Activated CD4-positive, alpha-beta T cell treated with anti-CD3 and anti-CD28 coated beads, Interleukin-2, amount 50 U/mL, for 1 hour (primary cell): ENCODE measurements at regions not wholly inside any gene's neighbourhood (a gene's known extent, or its start where the extent isn't known, plus 50 kb on each side); places are given as distances from the start of the nearest gene placed in this dataset.

Experiments
- DNase-seq: peaks from one replicate; pipeline ENCODE4 v3.0.0-alpha.2; 2020

DNA sequence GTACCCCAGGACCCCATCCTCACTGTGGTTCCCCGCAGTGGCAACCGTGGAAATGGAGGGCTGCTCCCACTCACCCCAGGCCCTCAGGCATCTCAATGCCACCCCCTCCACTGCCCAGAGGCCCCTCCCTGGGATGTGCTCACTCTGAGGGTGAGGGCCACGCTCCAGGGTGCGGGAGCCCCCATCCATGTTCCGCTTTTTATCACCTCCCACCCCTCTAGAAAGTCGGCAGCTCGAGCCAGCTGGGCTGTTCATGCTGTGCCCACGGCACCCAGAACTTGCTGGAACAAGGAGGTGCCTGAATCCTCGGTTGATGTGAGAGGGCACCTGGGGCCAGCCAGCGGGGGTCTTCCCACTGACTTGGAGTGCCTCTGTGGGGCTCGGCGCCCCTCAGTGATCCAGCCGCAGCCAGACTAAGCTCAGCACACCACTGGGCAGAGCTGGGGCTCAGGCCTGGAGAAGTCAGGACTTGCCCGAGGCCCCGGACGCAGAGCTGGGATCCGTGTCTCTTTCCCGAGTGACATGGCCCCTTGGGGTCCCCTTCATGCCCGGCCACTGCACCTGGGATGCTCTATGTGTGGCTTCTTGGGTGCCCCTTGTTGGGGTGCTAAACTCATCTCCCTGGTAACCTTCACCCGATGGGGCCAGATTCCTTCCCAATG lies 143.1 kb upstream of the GSE1 start:
- no peak for DNase-seq

DNA sequence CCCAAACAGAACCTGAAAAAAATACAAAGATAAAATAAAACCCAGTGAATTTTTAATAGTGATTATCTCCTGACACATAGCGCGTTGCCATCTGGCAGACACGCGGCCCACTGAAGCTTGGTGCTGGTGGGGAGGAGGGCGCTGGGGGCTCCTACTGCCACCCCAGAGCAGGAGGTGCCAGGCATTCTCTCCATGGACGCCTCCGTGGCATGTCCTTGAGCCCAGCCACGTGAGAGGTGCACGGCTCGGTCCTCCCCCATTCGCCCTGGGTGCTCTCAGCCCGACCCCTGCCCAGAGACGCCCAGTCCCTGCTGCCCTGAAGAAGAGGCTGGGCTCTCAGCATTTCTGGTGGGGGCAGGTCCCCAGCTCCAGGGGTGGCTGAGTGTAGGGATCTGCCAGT lies 142.2 kb upstream of the GSE1 start:
- no peak for DNase-seq

DNA sequence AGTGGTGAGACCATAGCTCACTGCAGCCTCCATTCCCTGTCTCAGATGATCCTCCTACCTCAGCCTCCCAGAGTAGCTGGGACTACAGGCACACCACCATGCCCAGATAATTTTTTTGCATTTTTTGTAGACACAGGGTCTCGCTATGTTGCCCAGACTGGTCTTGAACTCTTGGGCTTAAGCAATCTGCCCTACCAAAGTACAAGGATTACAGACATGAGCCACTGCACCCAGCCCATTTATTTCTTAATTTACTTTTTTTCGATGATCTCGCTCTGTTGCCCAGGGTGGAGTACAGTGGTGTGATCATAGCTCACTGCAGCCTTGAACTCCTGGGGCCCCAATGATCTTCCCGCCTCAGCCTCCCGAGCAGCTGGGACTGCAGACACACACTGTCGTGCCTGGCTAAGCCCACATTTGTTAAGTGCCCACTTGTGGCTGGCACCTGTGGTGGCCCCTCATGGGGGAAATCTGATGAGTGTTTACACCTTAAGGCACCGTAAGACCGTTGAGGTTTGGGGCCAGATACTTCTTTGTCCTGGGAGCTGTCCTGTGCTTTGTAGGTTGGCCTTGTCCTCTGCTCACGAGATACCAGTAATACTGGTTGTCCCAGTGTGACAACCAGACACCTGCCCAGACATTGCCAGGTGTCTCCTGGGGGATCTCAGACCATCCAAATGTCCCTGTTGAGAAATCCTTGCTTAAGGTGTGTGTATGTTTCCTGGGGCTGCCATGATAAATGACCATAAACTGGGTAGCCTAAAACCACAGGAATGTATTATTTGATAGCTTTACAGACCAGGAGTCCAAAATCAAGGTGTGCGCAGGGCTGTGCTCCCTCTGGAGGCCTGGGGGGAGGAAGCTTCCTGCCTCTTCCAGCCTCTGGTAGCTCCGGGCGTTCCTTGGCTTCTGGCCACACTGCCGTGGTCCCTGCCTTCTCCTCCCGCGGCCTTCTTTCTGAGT lies 141.4 kb upstream of the GSE1 start:
- DNase-seq: no peak

DNA sequence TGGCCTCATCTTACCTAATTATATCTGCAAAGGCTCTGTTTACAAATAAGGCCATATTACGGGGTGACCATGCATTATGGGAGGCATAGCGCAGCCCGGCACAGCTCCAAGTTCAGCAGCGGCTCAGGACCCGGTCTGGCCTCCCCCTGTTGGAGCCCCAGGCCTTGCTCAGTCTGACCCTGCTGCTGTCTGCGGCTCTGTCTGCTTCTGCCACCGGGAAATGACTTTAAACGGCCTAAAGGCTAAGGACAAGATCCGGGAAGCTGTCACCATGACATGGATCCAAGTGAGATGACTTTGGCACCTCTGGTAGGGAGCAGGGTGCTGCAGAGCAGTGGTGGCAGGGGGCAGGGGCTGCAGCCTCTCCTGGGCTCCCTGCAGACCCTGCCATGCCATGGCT lies 140.6 kb upstream of the GSE1 start:
- DNase-seq: no peak

DNA sequence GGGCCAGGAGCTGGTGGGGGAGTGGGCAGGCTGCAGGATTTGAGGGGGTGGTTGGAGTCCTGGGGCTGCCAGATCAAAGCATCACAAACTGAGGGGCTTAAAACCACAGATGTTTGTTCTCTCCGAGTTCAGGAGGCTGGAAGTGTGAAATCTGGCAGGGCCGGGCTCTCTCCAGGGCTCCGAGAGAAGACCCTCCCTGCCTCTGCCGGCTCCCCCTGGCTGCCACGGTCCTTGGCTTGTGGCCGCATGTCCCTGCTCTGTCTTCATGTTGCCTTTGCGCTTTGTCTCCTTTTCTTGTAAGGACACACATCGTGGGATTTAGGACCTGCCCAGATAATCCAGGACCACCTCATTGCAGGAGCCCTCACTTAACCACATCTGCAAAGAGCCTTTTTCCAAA lies 139.8 kb upstream of the GSE1 start:
- no peak for DNase-seq

DNA sequence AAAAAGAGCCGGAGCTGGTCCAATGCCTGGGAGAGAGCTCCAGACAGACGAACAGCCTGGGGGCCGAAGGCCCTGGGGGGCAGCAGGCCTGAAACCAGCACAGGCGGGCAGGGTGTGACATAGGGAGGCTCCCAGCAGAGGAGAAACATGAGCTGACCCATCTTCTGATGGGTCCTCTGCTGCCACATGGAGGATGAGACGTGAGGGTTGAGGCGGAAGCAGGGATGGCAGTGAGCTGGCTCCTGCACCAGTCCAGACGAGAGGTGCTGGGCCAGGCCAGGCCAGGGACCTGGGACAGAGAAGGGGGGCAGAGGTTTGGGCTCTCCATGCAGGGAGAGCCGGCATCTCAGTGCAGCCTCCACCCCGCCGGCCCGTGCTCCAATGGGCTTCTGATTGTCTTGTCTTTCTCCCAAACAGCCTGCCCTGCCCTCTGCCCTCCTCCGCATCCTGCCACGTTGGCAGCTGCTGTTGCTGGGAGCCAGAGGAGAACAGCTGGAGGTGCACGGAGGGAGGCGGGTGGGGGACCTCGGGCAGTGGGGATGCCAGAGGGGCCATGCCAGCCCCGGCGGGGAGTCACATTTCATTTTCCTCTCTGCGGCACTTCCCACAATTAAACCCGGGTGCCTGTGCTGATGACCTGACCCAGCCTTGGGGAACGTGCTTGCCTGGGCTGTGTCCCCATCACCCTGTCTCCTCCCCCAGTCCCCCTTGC lies 139.1 kb upstream of the GSE1 start:
- no peak for DNase-seq

DNA sequence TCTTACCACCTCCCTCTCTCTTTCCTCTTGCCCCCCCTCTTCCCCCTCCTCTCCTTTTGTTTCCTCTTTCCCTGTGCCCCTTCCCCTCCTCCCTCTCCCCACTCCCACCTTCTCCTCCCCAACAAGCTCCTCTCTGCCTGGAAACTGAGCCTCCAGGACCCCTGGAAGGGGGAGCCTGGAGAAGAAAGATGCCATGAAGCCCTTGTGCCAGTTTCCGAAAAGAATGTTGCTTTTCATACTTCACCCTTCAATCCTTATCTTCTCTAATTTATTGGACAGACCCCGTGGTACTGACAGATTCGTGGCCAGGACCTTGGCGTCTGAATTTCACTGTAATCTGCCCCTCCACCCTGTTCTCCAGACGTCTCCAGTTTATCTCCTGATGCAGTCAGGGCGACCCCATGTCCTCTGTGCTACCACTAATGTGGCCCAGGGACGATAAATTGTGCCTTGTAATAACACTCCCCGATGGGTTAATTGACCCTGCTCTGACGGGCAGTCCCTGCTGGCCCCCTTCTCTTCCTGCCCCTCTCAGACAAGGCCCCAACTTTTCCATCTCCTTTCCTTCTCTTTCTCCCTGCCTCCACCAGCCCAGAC lies 138.4 kb upstream of the GSE1 start:
- DNase-seq: no peak

DNA sequence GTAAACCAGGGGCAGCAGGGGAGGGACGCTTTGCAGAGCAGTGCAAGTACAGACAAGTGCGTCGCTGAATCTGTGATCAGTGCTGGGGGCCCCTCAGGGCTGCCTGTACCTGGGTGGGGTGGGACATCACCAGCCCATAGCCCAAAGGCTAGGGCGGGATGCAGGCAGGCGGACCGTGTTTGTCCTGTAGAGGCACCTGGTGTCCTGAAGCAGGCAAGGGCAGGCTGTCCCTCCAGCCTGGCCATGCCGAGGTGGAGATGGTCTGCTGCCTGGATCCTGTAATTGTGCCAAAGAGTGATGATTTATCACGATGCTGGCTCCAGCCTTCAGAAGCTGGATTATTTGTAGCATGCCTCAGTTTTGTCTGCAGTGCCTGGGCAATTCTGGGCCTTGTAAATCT lies 137.9 kb upstream of the GSE1 start:
- DNase-seq: no peak

DNA sequence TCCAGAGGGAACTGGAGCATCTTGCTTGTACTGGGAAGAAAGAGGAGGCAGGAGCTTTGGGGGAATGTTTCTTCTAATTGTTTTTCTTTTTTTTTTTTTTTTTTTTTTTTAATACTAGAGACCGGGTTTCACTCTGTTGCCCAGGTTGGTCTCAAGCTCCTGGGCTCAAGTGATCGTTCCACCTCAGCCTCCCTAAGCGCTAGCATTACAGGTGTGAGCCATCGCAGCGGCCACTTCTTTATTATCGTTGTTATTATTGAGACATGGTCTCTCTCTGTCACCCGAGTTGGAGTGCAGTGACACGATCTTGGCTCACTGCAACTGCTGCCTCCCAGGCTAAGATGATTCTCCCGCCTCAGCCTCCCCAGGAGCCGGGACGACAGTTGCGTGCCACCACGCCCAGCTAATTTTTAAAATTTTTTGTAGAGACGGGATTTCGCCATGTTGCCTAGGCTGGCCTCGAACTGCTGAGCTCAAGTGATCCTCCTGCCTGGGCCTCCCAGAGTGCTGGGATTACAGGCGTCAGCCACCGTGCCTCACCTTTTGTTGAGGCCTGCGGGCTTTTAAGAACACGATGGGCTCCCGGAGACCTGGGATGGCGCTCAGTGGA lies 137.3 kb upstream of the GSE1 start:
- DNase-seq: no peak

DNA sequence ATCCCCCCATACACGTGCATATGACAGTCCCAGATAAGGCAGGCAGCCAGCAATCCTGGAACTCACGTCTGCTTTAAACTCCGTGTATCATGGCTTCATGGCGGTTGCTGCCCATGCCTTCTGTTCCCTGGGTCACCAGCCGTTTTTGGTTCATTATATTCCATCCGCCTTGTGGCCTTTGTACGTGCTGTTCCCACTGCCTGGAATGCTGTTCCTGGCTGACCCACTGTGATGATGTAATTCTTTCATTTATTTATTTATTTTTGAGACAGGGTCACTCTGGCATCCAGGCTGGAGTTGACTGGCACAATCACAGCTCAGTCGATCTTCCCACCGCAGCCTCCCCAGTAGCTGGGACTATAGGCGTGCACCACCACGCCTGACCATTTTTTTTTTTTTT lies 136.7 kb upstream of the GSE1 start:
- DNase-seq: no peak

DNA sequence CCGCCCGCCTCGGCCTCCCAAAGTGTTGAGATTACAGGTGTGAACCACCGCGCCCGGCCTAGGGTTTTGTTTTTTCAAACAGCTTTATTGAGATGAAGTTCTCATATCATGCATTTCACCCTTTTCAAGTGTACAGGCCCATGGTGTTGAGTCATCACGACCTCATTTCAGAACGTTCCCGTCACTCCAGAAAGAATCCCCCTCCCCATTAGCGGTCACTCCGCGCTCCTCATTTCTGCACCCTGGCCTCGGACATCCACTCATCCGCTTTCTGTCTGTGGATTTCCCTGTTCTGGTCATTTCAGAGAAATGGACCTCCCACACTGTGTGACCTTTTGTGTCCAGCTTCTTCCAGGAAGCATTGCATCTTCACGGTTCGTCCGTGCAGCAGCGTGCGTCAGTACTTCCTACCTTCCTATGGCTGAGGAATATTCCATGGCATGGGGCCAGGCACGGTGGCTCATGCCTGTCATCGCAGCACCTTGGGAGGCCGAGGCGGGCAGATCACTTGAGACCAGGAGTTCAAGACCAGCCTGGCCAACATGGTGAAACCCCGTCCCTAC lies 135.2 kb upstream of the GSE1 start:
- no peak for DNase-seq

DNA sequence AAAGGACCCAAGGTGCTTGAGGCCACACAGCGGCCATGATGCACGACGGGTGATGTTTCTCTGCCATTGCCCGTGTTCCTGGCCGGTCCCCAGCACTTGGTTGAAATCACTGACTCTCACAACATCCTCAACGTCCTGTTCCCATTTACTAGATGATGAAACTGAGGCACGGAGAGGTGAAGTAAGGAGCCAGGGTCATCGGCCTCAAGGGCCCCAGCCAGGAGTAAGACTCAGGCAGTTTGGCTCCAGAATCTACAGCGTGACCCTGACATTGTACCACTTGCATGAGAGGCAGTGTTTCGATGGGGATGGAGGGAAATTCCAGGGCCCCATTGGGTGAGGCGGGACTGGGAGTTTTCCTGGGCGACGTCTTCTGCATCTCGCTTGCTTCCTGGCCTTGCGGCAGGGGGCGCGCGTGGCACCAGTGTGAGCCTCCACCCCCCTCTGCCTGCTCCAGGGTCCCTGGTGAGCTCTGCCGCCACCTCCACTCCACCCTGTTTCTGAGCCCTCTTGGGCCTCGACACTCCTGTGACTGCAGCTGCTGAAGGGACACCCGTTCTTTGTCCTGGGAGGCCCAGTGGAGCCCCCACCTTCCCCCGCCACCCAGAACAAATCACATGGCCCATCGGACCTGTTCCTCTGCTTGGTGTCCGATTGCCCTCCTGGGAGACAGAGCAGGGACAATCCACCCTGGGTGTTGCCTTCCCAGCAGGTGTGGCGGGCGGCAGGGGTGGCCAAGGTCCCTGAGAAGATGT lies 133.0 kb upstream of the GSE1 start:
- DNase-seq: no peak

DNA sequence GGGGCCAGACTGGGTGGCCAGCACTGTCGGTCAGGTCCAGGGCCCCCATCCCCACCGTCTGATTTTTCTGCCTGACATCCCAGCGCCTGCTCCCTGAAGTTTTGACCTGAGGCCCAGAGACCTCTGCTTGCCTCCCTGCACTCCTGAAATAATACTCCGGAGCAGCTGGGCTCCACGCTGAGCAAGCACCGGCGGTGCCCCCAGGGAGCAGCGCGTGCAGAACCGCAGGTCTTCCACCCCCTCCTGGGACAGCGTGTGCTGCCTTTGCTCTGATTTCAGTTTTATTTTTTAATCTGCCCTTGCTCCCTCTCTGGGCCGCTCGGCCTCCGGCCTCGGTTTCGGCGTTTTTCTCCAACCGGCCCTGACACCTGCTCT lies 132.4 kb upstream of the GSE1 start:
- DNase-seq: no peak

DNA sequence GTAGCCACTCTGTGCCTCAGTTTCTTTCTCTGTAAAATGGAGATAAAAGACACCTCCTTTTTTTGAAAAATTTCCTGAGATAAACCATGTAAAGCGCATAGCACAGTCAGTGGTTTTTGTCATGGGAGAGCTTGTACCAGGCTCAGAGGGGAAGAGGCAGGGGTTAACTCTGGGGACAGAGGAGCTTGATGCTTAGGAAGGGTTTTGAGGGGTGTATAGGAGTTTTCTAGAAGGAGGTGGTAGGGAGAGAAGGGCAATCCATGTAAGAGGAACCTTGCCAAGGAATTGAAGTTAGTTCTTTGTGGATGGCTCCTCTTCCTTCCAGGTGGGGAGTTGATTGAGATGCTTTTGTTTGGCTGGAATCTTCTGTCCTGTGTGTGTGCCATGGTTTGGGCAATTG lies 131.9 kb upstream of the GSE1 start:
- no peak for DNase-seq

DNA sequence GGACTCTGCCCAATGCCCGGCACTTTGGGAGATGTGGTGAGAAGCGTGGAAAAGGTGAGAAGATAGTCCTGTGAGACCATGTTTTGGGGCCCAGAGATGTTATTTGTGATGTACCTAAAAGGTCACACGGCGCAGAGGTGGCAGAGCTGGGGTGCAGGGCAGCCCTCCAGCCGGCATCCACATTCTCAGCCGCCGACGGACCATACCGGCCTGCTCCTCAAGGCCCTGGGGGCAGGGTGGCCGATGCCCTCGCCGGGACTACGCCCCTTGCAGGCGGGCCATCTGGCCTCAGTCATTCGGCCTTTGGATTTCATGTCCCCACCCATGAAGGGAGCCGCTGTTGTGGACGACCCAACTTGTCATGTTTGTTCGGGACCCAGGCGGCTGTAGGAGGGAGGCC lies 131.4 kb upstream of the GSE1 start:
- no peak for DNase-seq

DNA sequence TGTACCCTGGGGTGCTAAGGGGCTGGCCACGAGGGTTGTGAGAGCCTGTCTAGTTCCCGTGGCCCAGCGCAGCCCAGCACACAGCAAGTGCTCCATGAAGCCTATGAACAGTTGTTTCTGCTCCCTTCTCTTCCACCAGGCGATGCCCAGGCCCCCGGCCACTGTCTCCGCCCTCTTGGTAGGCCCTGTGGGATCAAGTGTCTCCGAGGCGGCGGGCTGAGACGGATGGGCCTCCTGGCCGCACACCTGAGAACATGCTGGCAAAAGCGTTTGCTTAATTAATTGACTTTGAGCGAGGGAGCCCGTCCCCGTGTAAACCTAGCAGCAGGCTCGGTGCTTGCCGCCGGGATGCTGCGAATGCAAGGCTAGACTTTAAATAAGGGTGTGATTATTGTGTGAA lies 129.7 kb upstream of the GSE1 start:
- DNase-seq: no peak

DNA sequence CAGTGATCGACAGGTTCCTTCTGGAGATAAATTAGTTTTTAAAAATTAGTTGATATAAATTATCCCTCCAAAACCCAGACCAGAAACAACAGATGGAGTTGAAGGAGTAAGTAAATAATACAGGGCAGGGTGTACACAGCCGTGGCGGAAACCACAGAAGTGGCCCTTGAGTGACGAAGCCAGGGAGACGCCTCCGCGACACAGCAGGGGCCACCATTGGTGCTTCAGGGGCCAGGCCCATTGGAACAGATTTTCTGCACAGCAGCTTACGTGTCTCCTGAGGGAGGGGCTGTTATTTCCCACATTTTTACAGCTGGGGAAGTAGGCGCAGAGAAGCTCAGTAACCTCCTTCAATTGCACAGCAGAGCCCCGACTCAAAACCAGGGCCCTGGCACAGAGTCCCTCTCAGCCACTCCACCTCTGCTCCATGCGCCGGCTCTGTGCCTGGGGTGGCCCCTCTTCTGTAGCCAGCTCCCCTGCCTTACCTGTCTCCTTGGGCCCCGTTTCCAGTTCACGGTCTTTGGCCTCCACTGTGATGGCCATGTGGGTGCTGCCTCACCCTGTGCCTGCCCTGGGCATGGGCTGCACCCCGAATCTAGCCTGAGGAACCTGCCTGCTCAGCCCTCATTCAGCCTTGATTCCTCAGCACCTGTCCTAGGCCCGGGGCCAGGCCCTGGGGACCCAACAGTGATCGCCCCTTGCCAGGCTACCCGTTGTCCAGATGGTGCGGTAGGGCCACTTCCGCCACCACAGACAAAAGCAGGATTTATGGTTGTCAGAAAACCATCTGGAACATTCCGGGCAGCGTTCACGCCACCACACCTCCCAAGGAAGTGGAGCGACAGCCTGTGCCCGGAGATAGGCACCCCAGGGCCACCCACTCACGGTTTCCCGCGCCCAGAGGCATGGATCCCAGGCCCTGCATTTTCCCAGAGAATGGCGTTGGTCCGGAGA lies 128.5 kb upstream of the GSE1 start:
- no peak for DNase-seq

DNA sequence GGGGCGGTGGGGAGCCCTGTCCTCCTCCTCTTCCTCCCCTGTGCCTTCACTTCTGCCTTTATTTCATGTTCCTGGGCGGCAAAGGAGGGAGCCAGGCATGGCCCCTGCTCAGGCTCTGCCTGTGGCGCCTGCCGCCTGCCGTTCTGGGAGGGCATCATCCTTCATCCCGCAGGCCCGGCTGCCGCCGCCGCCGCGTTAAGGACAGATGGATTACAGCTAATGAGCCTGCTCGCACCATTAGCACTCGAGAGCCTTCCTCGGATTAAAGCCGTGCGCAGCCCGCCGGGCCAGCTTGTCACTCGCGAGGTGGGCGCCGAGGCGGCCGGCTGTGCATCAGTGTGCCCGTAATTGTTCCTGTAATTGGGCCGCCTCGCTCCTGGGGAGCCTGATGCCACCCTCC lies 127.7 kb upstream of the GSE1 start:
- DNase-seq: no peak

DNA sequence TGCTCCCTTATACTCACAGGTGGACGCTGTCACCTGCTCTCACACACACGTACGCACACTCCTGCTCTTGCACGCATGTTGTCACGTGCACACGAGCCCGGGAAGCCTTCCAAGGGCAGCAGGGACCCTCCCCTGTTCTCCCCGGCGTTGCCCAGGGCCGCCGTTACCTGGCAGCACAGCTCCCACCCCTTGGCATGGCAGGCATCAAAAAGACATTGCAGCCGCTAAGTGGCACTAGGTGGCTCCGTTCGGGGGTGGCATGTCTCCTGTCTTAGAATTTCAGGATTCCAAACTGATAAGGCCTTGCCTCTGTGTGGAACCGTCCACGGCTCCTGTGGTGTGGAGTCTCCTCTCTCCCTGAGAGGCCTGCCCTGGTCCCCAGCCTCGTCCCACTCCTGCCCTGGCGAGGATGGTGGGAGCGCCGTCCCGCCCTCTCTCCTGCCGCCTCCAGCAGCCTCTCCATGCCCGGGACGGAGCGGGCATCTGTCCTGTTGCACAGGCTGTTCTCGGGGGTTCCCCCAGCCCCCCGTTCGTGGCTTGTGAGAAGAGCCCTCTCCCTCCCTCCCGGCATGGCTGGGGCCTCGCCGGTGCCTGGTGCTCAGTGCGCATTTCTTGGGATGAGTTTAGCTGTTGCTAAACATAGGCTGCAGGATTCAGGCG lies 126.7 kb upstream of the GSE1 start:
- no peak for DNase-seq

DNA sequence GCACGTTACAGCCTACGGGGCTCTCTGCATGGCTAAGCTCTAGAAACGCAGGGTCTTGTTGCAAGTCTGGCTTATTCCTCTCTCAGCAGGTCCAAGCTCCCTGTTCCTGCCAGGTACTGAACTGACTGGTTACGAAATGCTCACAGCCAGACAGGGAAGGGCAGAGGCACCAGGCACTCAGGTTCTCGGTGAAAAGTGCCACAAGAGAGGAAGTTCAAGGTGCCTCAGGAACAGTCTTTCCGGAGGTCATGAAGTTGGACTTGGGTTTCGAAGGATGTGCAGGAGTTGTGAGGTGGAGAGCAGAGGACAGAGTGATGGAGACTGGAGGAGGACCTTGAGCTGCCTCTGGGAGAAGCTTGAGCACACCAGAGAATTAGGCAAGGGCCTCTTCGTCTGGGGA lies 124.7 kb upstream of the GSE1 start:
- no peak for DNase-seq
